HG03378 (cell line): ENCODE measurements at regions not wholly inside any gene's neighbourhood (a gene's known extent, or its start where the extent isn't known, plus 50 kb on each side); places are given as distances from the start of the nearest gene placed in this dataset.
"Not testable (repeated sequence)": the region's sequence is repeated elsewhere in the genome, so short reads cannot be mapped to it uniquely, and the experiment has no call there.

Experiments used
- ATAC-seq: cut with Tn5 transposase; IDR thresholded peaks from one replicate; pipeline ENCODE4 v1.9.1; 2021; ENCODE audit warnings: mild to moderate bottlenecking, moderate library complexity; ENCODE audit not compliant: unreplicated experiment

DNA sequence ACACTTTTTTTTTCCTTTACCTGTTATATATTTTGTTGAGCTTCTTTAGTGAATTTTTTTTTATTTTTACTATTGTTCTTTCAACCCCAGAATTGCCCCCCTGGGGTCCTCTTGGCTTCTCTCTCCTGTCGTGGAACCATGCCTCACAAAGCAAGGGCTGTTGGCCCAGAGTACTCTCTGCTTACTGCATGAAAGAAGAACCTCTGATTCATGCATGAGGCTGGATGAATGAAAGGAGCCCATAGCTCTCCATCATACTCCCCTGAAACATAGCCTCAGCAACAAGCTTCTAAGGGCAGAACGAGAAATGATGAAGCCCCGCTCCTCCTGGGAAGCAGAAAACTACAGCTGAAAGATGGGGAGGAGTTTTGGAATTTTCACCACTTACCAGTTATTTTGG lies 1441.0 kb downstream of the BRINP3 start:
- ATAC-seq, result no peak

DNA sequence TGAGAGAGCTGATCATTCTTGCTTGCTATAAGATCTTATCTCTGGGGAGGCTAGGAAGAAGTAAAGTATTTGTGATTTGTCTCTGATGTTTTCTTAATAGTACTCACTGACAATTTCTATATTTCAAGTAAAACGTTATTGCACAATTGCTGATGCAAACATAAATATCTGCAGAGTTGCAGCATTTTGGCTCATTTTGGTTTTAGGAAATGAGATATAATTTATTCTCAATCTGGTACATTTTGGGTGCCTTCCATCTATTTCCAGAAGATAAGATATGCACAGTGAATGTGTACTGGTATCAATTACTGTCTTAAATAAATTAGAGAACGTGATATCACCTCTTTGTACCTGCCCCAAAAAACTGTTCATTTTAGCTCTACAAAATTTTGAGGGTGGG lies 1431.5 kb downstream of the BRINP3 start:
- ATAC-seq, result no peak

GRCh38 chr1:189084811-189085210 lies 1392.9 kb downstream of the BRINP3 start:
- no peak for ATAC-seq

GRCh38 chr1:189103956-189104355 lies 1373.7 kb downstream of the BRINP3 start:
- ATAC-seq, result no peak

GRCh38 chr1:189117072-189117770 lies 1360.4 kb downstream of the BRINP3 start:
- ATAC-seq, result no peak

- ATAC-seq, result no peak
Observed at GRCh38 chr1:189121941-189122340, 1355.7 kb downstream of the BRINP3 start.

DNA sequence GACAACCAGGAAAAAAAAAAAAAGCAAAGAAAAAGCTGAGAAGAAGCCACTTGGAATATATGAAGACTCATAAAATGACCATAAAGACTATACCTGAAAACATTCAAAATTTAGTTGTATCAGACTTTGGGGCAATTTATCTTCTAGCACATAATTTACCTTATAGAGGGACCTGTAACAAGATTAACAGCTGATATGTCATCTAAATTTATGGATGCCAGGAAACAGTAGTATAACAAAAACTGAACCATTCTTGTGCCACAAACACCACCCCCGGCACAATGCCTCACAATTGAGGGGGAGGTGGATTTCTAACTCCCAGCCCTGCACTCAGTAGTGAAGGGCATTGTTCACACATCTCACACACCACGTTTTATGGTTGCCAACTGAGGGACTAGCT lies 1352.0 kb downstream of the BRINP3 start:
- no peak for ATAC-seq

DNA sequence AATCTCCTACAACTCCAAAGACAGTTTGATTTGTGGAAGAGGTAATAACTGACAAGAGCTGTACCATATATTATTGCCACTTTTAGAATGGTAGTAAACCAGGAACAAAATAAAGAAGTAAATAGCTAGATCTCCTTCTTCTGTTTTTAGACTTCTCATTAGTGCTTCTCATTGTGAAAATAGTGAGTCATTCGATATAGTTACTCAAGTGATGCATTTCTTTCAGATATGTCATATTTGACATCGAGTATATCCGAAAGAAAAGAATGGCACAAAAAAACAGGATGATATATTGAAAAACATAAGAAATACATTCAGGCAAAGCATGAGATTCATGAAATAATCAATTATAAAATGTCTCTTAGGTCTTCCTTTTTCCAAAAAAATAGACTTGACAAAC lies 1346.1 kb downstream of the BRINP3 start:
- no peak for ATAC-seq

- ATAC-seq, result not testable (repeated sequence)
Observed at GRCh38 chr1:189139748-189140147, 1337.9 kb downstream of the BRINP3 start.

GRCh38 chr1:189141056-189141455 lies 1336.6 kb downstream of the BRINP3 start:
- ATAC-seq, result no peak

GRCh38 chr1:189149547-189150375 lies 1327.9 kb downstream of the BRINP3 start:
- no peak for ATAC-seq

DNA sequence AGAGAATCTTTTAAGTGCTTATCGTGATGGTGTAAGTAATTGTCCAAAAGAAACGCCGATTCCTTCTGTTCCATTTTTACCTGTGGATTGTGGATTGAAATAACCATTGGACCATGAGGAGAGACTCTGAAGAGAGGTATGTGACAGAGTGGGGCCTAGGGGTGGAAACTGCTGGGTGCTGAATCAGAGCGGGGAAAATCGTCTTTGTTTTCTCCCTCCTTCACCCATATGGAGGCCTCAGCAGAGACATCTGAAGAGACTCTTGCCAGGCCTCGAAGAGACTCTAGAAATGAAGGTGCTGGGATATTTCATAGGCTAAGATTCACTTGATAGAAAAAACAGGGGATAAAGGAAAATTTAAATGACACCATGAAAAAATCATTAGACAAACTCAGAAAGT lies 1327.0 kb downstream of the BRINP3 start:
- no peak for ATAC-seq

GRCh38 chr1:189151361-189151760 lies 1326.3 kb downstream of the BRINP3 start:
- no peak for ATAC-seq

DNA sequence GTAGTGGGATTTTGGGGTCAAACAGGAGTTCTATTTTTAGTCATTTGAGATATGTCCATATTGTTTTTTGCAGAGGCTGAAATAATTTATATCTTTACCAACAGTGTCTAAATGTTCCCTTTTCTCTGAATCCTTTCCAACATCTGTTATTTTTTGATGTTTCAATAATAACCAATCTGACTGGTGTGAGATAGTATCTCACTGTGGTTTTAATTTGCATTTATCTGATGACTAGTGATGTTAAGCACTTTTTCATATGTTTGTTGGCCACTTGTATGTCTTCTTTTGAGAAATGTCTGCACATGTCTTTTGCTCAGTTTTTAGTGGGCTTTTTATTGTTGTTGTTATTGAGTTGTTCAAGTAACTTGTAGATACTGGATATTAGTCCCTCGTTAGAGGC lies 1325.0 kb downstream of the BRINP3 start:
- ATAC-seq, result no peak

- no peak for ATAC-seq
Observed at GRCh38 chr1:189158155-189158554, 1319.5 kb downstream of the BRINP3 start.

GRCh38 chr1:189175889-189176288 lies 1301.8 kb downstream of the BRINP3 start:
- ATAC-seq, result no peak

DNA sequence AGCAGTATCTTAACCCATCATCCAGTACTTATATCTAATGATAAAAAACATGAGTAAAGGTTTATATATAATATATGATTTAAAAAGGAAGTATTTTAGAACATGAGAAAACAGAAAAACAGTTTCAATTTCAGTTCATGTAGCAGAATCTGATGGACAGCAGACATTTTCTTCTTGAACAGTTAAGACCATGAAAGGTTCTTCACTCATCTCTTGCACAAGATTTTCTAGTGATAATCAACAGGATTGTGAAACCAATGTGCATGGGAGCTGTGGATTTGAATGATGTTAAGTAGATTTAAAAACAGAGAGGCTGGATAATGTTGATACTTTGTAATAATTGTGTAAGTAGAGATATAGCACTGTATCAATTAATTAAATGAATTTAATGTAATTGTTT lies 1297.6 kb downstream of the BRINP3 start:
- ATAC-seq, result no peak

- ATAC-seq, result no peak
Observed at GRCh38 chr1:189185097-189185496, 1292.6 kb downstream of the BRINP3 start.

GRCh38 chr1:189192741-189193520 lies 1284.7 kb downstream of the BRINP3 start:
- ATAC-seq, result no peak

- ATAC-seq, result no peak
Observed at GRCh38 chr1:189205863-189206262, 1271.8 kb downstream of the BRINP3 start.

DNA sequence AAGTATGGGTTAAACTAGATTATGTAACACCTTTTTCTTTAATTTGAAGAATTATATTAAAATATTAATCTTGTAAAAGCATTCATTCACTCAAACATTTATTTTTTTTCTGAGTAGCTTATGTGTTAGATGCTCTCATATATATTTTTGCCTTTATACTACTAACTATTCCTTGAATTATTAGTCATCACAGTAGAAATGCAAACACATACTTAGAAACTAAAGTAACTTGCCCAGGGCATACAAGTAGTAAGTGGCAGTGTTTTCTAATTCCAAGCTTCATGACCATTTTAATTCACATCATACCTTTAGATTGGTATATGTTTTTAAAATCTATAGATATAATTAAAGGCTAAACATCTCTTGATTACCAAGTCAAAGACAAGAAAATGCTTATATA lies 1271.0 kb downstream of the BRINP3 start:
- ATAC-seq, result no peak

DNA sequence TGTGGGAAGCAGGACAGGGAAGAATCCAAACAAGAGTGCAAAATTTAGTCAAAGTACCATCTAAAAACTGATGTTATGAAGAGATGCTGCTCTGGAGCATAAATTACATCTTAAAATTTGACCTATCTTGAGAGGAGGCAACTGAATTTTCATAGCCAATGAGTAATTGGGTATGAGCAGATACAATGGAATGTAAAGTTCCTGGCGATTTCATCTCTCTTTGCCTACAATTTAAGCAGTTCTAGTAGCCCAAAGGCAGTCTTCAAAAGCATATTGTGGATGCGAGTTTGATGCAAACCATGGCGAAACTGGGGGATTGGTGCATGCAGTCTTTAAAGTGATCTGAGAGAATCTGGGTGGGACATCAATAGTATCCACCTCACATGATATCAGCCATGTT lies 1265.9 kb downstream of the BRINP3 start:
- ATAC-seq, result no peak
